Subcutaneous abdominal adipose tissue (tissue), 5 donors: ENCODE measurements at regions not wholly inside any gene's neighbourhood (a gene's known extent, or its start where the extent isn't known, plus 50 kb on each side); places are given as distances from the start of the nearest gene placed in this dataset.

ENCODE experiments used
- H3K27ac ChIP-seq: one replicate; pipeline ENCODE4 v1.7.0; 2013; ENCODE audit warnings: low read depth, mild to moderate bottlenecking, inconsistent platforms, low read length, moderate library complexity
- H3K27me3 ChIP-seq, 5 donors: one replicate each; pipeline ENCODE4 v1.7.0; 2013; ENCODE audit warnings: low read length in 5 of 5, inconsistent platforms in 1 of 5; ENCODE audit not compliant: control insufficient read depth in 5 of 5, insufficient read depth in 4 of 5
- H3K36me3 ChIP-seq, 5 donors: one replicate each; pipeline ENCODE4 v1.7.0; 2013; ENCODE audit warnings: low read length in 5 of 5; ENCODE audit not compliant: control insufficient read depth in 5 of 5, insufficient read depth in 5 of 5
- H3K4me1 ChIP-seq, 5 donors: one replicate each; pipeline ENCODE4 v1.7.0; 2013; ENCODE audit warnings: low read length in 5 of 5, mild to moderate bottlenecking in 3 of 5, moderate library complexity in 1 of 5; ENCODE audit not compliant: control insufficient read depth in 5 of 5, insufficient read depth in 5 of 5
- H3K4me3 ChIP-seq, 5 donors: one replicate each; pipeline ENCODE4 v1.7.0; 2013; ENCODE audit warnings: low read length in 5 of 5, low read depth in 1 of 5
- H3K9ac ChIP-seq, 5 donors: one replicate each; pipeline ENCODE4 v1.7.0; 2013; ENCODE audit warnings: low read length in 5 of 5, mild to moderate bottlenecking in 4 of 5, moderate library complexity in 3 of 5
- H3K9me3 ChIP-seq, 5 donors: one replicate each; pipeline ENCODE4 v1.7.0; 2013; ENCODE audit warnings: low read length in 5 of 5; ENCODE audit not compliant: control insufficient read depth in 5 of 5
- donor health status: healthy.
- donor health status: healthy.
- donor health status: healthy.
- donor health status: healthy.
- donor health status: healthy.

DNA sequence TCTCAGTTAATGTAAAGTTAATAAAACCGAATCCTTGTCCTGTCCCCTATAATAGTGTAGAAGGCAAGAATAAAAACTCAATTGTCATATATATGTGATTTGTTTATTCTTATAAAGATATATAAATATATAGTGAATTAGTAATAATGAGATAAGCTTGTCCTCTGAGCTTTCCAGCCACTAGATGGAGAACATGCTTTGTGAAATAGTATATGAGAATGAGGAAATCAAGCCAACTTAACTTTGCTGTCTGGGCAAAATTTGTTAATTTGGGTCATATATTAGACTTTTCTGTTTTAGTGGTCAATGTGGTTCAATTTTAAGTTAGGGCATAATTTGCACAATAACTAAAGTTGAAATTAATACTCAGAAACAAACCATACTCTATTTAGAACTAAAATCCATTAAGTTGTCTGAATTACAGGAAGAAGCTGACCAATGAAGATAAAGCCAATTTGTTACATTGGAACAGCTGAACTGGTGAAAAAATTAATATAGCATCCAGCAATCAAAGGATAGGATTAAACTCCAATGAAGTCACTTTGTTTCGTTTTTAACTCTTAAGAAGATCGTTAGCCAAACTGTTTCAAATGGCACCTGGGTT lies 595.0 kb downstream of the ARL4A start:
- Histone ChIP-seq H3K9me3 (no peaks in the 10 kb centered on the region), H3K27me3 (no peaks in the 10 kb centered on the region), H3K9ac (no peak overlapping the region), H3K4me3 (no peak overlapping the region), H3K4me1 (no peaks in the 10 kb centered on the region), H3K27ac (no peak overlapping the region), H3K36me3 (no peaks in the 10 kb centered on the region)

DNA sequence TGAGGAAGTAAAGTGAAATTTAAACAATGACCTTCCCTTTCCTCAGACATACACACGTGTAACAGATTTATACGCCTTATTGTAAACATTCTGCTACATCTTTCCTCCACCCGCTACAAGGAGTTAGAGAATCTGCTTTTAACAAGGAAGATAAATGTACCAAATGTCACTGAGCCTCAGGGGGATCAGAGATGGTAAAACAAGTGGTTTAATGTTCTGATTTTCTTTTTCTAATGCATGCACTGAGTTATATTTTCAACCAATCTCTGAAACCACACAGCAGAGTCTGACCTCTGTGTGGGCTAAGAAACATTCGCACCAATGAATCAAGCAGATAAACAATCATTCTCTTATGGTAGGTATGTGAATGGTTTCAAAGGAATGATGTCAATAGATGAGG lies 599.5 kb downstream of the ARL4A start:
- H3K9me3 ChIP-seq, result no peaks in the 10 kb centered on the region
- H3K9ac ChIP-seq, result no peak overlapping the region
- H3K36me3 ChIP-seq, result no peaks in the 10 kb centered on the region
- no peaks in the 10 kb centered on the region for H3K4me1 ChIP-seq
- no peaks in the 10 kb centered on the region for H3K27me3 ChIP-seq
- no peak overlapping the region for H3K27ac ChIP-seq
- no peak overlapping the region for H3K4me3 ChIP-seq

DNA sequence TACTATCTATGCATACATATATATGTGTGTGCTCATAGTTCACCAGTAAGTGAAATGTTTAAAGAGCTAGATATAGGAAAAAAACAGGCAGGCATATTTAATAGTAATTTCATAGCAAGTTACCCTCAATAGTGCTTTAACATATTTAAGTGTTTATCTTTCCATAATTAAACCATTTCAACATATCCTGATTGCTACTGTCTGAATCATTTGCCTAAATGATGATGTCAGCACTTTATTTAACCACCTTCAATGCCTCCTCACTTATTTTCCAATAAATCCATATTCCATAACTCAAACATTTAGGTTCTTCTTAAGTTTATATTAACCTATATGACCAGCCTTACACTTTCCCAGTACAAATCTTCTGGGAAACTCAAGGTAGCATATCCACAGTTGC lies 601.1 kb downstream of the ARL4A start:
- H3K27ac ChIP-seq, result no peak overlapping the region
- no peaks in the 10 kb centered on the region for H3K4me1 ChIP-seq
- H3K9me3 ChIP-seq, result no peaks in the 10 kb centered on the region
- no peak overlapping the region for H3K9ac ChIP-seq
- no peak overlapping the region for H3K4me3 ChIP-seq
- no peaks in the 10 kb centered on the region for H3K36me3 ChIP-seq
- no peaks in the 10 kb centered on the region for H3K27me3 ChIP-seq

DNA sequence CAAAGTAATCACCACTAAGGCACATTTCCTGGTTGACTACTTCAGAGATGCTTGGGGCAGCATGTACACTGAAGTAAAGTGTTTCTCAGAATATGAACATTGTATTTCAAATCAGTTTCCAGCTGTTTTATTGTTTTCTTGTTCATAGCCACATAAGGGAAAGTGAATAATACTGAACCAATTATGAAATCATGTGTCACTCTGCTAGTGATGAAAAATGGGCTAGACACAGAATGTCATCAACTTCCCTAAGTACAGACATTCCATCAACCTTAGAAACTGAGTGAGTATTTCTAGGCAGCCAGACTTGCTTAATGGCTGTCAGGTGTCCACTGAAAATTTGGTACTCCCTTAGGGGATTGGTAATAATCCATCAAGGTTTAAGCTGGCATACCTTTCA lies 603.5 kb downstream of the ARL4A start:
- Histone ChIP-seq H3K9me3 (no peaks in the 10 kb centered on the region), H3K36me3 (no peaks in the 10 kb centered on the region), H3K4me1 (no peaks in the 10 kb centered on the region), H3K27me3 (no peaks in the 10 kb centered on the region), H3K4me3 (no peak overlapping the region), H3K27ac (no peak overlapping the region), H3K9ac (no peak overlapping the region)

DNA sequence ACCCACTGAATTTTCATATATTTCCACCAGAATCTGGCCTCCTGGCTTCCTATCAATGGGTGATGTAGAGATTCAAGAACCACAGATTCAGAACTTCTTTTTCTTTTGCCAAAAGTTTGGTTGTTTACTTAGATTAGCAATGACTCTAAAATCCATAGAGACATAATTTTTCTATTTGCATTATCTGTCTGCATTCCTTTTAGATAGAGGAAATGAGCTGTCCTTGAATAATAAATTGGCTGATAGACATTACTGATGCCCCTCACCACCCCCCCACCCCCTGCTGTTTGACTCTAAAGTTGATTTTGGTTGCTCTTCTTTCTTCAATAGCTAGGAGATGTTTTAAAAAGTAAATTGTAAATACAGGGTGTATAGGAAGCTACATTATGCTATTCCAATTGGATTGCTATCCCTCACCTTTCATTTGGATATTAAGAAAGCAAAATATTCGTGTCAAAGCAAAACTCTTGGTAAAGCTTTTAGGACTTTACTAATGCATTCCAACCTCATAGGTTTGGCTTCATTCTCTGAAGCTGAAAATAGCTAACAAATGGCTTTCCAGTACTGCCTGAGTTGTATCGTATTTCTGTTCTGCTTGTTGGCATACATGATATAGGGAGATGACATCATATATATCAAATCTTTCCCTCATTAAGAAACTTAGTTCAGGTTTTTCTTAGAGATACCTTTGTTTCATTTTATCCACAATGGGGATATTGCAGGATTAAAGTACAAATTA lies 606.0 kb downstream of the ARL4A start:
- Histone ChIP-seq H3K27ac (no peak overlapping the region), H3K9me3 (no peaks in the 10 kb centered on the region), H3K9ac (no peak overlapping the region), H3K36me3 (no peaks in the 10 kb centered on the region), H3K4me3 (no peak overlapping the region), H3K27me3 (no peaks in the 10 kb centered on the region), H3K4me1 (no peaks in the 10 kb centered on the region)

DNA sequence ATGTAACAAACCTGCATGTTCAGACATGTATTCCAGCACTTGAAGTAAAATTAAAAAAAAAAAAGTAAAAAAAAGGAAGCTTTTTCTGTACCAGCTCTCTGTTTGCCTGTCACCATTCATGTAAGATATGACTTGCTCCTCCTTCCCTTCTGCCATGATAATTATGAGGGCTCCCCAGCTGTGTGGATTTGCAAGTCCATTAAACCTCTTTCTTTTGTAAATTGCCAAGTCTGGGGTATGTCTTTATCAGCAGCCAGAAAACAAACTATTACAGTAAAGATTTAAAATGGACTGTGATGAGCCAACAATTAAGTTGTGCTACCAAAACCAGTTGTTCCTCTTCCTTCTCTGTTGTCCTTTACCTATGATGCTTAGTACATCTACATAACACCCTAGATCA lies 619.6 kb downstream of the ARL4A start:
- peaks cover 0 to 6% (median 0%) of the 10 kb centered on the region in 5 donors for H3K9me3 ChIP-seq
- H3K4me1 ChIP-seq, result no peaks in the 10 kb centered on the region
- H3K4me3 ChIP-seq, result no peak overlapping the region
- no peaks in the 10 kb centered on the region for H3K27me3 ChIP-seq
- H3K27ac ChIP-seq, result no peak overlapping the region
- H3K9ac ChIP-seq, result no peak overlapping the region
- no peaks in the 10 kb centered on the region for H3K36me3 ChIP-seq

DNA sequence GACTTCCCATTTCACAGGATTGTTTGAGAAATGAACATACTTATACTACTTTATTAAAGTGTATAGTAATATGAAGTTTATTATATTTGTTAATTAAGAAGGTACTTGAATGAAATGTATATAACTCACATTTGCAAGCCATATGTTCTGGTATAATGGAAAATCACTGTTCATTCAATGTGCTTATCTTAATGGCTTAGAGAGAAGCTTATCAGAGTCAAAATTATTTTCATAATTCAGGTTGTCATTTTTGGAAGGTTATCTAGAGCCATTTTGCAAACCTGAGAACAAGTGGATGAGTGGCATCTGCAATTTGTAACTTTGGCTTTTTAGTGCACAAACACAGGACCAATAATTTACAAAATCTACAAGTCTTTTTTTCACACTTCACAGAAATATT lies 621.0 kb downstream of the ARL4A start:
- H3K27ac ChIP-seq, result no peak overlapping the region
- H3K27me3 ChIP-seq, result no peaks in the 10 kb centered on the region
- no peaks in the 10 kb centered on the region for H3K4me1 ChIP-seq
- H3K36me3 ChIP-seq, result no peaks in the 10 kb centered on the region
- no peak overlapping the region for H3K4me3 ChIP-seq
- H3K9me3 ChIP-seq, result peaks cover 0 to 10% (median 0%) of the 10 kb centered on the region in 5 donors
- H3K9ac ChIP-seq, result no peak overlapping the region

DNA sequence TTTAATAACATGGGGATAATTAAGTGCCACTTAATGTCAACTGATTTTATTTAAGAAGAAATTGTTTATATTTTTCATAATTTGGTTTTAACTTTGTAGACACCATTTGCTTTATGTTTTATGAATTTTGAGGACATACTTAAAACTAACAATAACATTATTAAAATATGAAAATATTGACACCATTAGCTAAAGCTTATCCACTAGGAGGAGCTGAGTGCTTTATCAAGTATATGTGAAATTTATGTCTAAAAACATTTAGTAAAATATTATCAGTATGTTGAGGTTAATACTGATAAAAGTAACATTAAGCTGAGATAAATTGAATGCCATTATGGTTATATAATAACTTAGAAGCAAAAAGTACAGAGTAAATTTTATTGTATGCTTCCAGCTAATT lies 622.1 kb downstream of the ARL4A start:
- Histone ChIP-seq H3K9ac (no peak overlapping the region), H3K9me3 (peaks cover 0 to 10% (median 0%) of the 10 kb centered on the region in 5 donors), H3K36me3 (no peaks in the 10 kb centered on the region), H3K4me3 (no peak overlapping the region), H3K27ac (no peak overlapping the region), H3K4me1 (no peaks in the 10 kb centered on the region), H3K27me3 (no peaks in the 10 kb centered on the region)

DNA sequence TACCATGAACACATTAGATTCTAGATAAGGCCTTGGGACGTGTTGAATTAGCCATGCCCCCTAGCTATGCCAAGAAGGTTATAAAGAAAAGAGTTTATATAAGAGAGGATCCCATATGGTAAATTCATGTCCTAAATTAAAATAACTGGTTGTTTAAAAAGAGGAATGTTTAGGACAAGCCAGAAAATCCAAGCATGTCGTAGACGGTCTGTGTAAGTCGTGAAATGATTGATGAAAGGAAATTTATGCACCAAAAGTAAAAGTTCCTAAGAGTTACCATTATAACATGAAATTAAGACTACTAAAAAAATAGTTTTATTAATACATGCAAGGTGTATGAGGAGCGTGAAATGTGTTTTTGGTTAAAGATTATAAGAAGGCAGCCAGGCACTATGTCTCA lies 624.9 kb downstream of the ARL4A start:
- Histone ChIP-seq H3K4me3 (no peak overlapping the region), H3K27me3 (no peaks in the 10 kb centered on the region), H3K9ac (no peak overlapping the region), H3K9me3 (peaks cover 0 to 10% (median 0%) of the 10 kb centered on the region in 5 donors), H3K4me1 (no peaks in the 10 kb centered on the region), H3K27ac (no peak overlapping the region), H3K36me3 (no peaks in the 10 kb centered on the region)

DNA sequence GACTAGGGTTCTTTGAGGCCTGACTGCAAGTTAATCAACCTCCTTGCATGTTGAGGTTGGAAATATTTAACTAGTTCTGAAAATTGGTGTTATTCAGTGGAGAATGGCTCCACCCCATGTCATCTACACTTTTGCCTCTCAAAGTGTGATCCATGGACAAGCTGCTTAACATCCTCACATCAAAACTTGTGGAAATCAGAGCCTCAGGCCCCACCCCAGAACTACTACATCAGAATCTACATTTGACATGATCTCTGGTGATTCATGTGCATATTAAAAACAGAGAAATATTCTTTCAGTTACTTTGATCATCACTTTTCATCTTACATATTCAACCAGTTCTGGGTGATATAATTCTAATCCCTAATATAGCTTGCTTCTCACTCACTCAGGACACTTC lies 632.9 kb downstream of the ARL4A start:
- Histone ChIP-seq H3K4me1 (no peaks in the 10 kb centered on the region), H3K27ac (no peak overlapping the region), H3K27me3 (no peaks in the 10 kb centered on the region), H3K9me3 (no peaks in the 10 kb centered on the region), H3K36me3 (no peaks in the 10 kb centered on the region), H3K9ac (no peak overlapping the region), H3K4me3 (no peak overlapping the region)
